Astrocyte of the cerebellum (primary cell): ENCODE measurements at regions not wholly inside any gene's neighbourhood (a gene's known extent, or its start where the extent isn't known, plus 50 kb on each side); places are given as distances from the start of the nearest gene placed in this dataset.

Source experiments
- DNase-seq: peaks from one replicate; pipeline ENCODE4 v3.0.0-alpha.2; 2011; ENCODE audit warnings: low read depth
- H3K4me3 ChIP-seq: 2 replicates; pipeline ENCODE4 v1.5.1; 2011; ENCODE audit warnings: mild to moderate bottlenecking, low read depth, low read length, moderate library complexity
- CTCF ChIP-seq: IDR thresholded peaks from 2 replicates; pipeline ENCODE4 v1.5.1; 2012; ENCODE audit warnings: low read length, low read depth, moderate library complexity, mild to moderate bottlenecking; ENCODE audit errors: missing control alignments
- in situ Hi-C: cut with HindIII; loops from 2 replicates; pipeline ENCODE4 v1.10.0; 2017; ENCODE audit warnings: low sequenced_read_pairs

GRCh38 chr4:33537527-33537926 lies 2706.8 kb downstream of the ARAP2 start:
- no peak for DNase-seq
- H3K4me3 ChIP-seq: no peak overlapping the region
- in situ Hi-C loops: no loop called here
- no peak for TF ChIP-seq CTCF

- DNase-seq: no peak
- in situ Hi-C loops: no loop called here
- H3K4me3 ChIP-seq: no peak overlapping the region
- no peak for TF ChIP-seq CTCF
Measured at GRCh38 chr4:33543941-33544450, 2700.3 kb downstream of the ARAP2 start.

- H3K4me3 ChIP-seq: no peak overlapping the region
- no peak for TF ChIP-seq CTCF
- in situ Hi-C loops: no loop called here
- no peak for DNase-seq
Measured at GRCh38 chr4:33551244-33551643, 2693.1 kb downstream of the ARAP2 start.

GRCh38 chr4:33561259-33561658 lies 2683.1 kb downstream of the ARAP2 start:
- DNase-seq: no peak
- no peak overlapping the region for H3K4me3 ChIP-seq
- in situ Hi-C loops: no loop called here
- no peak for TF ChIP-seq CTCF

GRCh38 chr4:33566649-33567048 lies 2677.7 kb downstream of the ARAP2 start:
- no peak for DNase-seq
- no peak for TF ChIP-seq CTCF
- H3K4me3 ChIP-seq: no peak overlapping the region
- in situ Hi-C loops: no loop called here

- H3K4me3 ChIP-seq: no peak overlapping the region
- TF ChIP-seq CTCF: no peak
- DNase-seq: no peak
- in situ Hi-C loops: no loop called here
Measured at GRCh38 chr4:33577791-33578190, 2666.5 kb downstream of the ARAP2 start.

- in situ Hi-C loops: no loop called here
- no peak for TF ChIP-seq CTCF
- no peak overlapping the region for H3K4me3 ChIP-seq
- no peak for DNase-seq
Measured at GRCh38 chr4:33579951-33580350, 2664.4 kb downstream of the ARAP2 start.
